HL-60 (cell line): ENCODE measurements at regions not wholly inside any gene's neighbourhood (a gene's known extent, or its start where the extent isn't known, plus 50 kb on each side); places are given as distances from the start of the nearest gene placed in this dataset.

Source experiments
- SPI1 ChIP-seq: IDR thresholded peaks from 2 replicates; pipeline ENCODE4 v1.6.1; 2012; ENCODE audit warnings: low read depth, mild to moderate bottlenecking, borderline replicate concordance
- TF ChIP-seq, protein P1 (sequence below): IDR thresholded peaks from one replicate; pipeline ENCODE4 v1.5.1; 2011; ENCODE audit warnings: low read length, control low read depth, inconsistent platforms; ENCODE audit not compliant: insufficient read depth
- TF ChIP-seq, protein P2 (sequence below): IDR thresholded peaks from 2 replicates; pipeline ENCODE4 v1.6.1; 2012; ENCODE audit warnings: low read depth; ENCODE audit not compliant: insufficient replicate concordance

DNA sequence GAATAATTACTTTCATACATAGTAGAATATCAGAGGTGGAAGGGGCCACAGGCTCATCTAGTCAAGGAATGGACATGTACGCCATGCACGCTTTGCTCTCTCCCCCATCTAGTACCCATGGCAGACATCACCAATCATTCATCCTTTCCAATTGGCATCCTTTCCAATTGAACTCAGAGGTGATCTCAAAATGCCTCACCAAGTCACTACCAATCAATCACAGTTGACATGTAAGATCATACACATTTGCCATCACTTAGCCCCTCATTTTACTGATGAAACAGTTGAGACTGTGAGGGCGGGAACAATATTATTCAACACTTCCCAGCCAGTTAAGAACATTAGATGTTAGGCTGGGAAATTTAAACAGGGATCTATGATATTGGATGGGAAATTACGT, 308.4 kb downstream of the FGFR2 start:
- TF ChIP-seq, protein P1, sequence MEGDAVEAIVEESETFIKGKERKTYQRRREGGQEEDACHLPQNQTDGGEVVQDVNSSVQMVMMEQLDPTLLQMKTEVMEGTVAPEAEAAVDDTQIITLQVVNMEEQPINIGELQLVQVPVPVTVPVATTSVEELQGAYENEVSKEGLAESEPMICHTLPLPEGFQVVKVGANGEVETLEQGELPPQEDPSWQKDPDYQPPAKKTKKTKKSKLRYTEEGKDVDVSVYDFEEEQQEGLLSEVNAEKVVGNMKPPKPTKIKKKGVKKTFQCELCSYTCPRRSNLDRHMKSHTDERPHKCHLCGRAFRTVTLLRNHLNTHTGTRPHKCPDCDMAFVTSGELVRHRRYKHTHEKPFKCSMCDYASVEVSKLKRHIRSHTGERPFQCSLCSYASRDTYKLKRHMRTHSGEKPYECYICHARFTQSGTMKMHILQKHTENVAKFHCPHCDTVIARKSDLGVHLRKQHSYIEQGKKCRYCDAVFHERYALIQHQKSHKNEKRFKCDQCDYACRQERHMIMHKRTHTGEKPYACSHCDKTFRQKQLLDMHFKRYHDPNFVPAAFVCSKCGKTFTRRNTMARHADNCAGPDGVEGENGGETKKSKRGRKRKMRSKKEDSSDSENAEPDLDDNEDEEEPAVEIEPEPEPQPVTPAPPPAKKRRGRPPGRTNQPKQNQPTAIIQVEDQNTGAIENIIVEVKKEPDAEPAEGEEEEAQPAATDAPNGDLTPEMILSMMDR, result no peak
- TF ChIP-seq, protein P2, sequence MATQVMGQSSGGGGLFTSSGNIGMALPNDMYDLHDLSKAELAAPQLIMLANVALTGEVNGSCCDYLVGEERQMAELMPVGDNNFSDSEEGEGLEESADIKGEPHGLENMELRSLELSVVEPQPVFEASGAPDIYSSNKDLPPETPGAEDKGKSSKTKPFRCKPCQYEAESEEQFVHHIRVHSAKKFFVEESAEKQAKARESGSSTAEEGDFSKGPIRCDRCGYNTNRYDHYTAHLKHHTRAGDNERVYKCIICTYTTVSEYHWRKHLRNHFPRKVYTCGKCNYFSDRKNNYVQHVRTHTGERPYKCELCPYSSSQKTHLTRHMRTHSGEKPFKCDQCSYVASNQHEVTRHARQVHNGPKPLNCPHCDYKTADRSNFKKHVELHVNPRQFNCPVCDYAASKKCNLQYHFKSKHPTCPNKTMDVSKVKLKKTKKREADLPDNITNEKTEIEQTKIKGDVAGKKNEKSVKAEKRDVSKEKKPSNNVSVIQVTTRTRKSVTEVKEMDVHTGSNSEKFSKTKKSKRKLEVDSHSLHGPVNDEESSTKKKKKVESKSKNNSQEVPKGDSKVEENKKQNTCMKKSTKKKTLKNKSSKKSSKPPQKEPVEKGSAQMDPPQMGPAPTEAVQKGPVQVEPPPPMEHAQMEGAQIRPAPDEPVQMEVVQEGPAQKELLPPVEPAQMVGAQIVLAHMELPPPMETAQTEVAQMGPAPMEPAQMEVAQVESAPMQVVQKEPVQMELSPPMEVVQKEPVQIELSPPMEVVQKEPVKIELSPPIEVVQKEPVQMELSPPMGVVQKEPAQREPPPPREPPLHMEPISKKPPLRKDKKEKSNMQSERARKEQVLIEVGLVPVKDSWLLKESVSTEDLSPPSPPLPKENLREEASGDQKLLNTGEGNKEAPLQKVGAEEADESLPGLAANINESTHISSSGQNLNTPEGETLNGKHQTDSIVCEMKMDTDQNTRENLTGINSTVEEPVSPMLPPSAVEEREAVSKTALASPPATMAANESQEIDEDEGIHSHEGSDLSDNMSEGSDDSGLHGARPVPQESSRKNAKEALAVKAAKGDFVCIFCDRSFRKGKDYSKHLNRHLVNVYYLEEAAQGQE, result no peak
- no peak for TF ChIP-seq SPI1
